ENCODE measurements at regions not wholly inside any gene's neighbourhood (a gene's known extent, or its start where the extent isn't known, plus 50 kb on each side); places are given as distances from the start of the nearest gene placed in this dataset.

DNA sequence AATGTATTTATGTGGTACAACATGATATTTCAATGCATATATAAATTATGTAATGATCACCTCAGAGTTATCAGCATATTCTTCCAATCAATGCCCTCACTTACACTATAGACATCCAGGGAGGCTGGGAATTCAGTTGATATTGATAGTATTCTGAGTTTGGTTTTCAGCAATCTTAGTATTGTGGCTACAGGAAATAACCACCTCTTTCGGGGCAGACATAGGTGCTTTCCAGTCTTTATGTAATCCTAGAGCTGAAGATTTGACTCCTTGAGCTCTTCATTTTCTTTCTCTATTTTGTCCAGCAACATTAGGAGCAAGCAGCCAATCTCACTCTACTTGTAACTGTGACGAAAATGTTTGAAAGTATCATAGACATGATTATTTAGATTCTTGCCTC is 712.7 kb upstream of the KIRREL3 start:
- no peak for DNase-seq (ENCODE audit: low read depth)

GRCh38 chr11:127711748-127712147 is 711.2 kb upstream of the KIRREL3 start:
- no peak for DNase-seq (ENCODE audit: low read depth)

- no peak for DNase-seq (ENCODE audit: low read depth)
These were observed 710.3 kb upstream of the KIRREL3 start for GRCh38 chr11:127710831-127711230.

DNA sequence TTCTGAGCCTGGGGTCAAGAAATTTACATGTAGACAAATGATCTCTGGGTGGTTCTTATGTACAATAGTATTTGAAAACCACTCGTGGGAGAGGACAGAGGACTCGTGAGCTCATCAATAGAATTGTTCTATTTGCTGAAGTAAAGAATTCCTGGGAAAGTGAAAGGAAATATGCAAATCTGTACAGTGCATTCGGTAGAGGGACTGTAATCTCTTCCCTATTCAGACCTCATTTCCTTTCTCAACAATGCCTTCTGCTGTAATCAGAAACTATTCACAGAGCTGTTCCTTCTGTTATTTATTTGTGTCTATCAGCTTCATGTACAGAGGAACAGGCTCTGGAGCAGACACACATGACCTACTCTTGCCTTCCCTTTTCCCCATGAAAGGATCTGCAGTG is 709.4 kb upstream of the KIRREL3 start:
- DNase-seq (ENCODE audit: low read depth) = no peak

DNA sequence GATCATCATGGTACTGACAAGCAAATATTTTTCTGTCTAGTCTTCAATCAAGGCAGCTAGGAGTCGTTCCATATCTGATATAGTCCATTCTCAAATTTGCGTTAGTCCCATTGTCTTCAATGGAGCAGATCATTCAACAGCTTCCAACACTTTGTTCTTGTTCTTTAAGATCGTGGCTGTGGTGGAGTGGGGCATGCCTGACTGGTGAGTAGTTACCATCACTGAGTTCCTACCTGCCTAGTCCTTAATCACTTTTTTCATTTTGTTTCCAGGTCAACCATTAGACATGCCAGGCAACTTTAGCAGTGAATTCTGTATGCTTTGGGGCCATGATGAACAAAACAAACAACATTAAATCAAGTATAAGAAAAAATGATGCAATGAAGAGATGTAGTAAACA is 693.1 kb upstream of the KIRREL3 start:
- no peak for DNase-seq (ENCODE audit: low read depth)

DNA sequence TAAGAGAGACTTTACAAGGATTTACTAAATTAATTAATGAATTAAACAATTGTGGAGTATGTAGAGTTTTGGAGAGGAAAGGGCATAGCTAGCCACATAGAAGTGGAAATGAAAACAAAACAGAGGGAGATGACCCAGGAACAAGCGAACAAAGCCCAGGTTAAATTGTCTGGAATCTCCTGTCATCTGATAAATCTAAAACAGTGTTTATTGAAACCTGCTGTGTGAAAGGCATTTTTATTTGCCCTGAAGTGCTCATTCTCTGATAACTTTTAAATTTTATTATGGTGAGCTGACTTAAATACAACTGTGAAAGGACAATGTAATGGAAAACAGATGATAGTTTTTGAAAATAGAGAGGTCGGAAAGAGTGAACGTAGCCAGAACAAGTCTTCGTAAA is 682.8 kb upstream of the KIRREL3 start:
- DNase-seq (ENCODE audit: low read depth) = no peak

GRCh38 chr11:127679816-127680545 is 679.4 kb upstream of the KIRREL3 start:
- DNase-seq (ENCODE audit: low read depth) = no peak

DNA sequence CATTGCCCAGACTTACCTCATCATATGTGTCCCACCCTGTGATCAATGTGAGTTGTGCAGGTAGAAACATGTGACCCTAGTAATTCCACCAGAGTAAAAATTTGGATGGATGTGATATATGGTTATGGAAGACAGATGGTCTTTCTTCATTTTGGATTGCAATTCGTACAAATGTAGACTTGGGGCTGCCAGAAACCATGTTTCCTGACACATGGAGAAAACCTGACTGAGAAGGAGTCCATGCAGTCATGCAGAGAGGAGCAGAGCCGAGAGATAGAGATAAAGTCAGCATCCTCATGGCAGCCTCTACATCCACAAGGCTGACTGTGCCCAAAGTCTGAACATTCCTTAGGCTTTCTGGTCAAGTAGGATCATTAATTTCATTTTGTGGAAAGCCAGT is 678.1 kb upstream of the KIRREL3 start:
- no peak for DNase-seq (ENCODE audit: low read depth)

DNA sequence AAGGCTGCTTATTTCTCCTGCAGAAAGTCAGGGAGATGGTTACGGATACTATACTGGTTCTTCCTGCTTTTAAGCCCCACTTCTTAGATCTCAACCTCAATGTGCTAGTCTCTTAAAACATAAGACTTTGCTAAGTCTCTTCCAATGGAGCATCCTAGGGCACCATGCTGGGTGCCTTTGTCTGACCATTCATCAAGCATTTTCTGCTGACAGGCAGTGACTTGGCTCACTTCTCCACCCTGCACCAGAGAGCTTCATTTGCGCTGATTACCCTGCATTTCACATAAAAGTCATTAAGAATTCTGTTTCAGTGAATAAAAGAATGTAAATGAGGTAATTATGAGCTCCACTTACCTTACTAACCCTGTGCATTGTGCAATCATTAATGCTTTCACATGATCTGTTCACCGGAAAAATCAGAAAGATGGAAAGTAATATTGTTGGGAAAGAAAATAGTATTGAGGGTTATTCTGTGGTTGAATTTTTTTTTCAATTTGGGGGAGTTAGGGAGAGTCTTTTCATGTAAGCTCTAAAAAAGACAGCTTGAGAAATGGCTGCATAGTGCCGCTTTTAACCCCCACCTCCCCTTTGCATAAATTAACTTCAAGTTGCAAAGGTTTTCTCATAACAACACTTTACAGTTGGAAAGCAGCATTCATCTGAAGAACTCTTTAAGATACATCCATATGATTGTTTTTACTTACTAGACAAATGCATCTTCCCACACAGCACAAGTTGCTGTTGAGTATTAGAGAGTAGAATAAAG is 677.3 kb upstream of the KIRREL3 start:
- DNase-seq (ENCODE audit: low read depth) = no peak

GRCh38 chr11:127675581-127675980 is 675.0 kb upstream of the KIRREL3 start:
- no peak for DNase-seq (ENCODE audit: low read depth)

DNA sequence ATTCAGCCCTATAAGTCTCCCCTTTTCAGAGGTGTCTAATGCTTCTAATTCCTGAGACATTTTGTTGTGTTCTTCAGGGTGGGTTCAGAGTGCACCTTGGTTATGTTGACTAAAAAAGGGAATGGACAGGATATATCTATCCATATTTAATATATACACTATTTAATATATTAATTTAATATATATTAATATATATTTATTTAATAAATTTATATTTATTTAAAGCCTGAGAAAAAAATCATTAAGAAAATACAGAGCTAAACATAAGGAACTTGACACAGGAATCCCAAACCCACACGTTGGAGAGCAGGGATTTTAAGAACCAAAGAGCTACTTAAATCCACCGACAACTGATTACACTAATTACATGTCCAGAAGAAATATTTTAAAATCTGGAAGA is 674.2 kb upstream of the KIRREL3 start:
- no peak for DNase-seq (ENCODE audit: low read depth)

GRCh38 chr11:127670374-127671119 is 670.0 kb upstream of the KIRREL3 start:
- DNase-seq (ENCODE audit: low read depth) = no peak

GRCh38 chr11:127656116-127656836 is 655.7 kb upstream of the KIRREL3 start:
- no peak for DNase-seq (ENCODE audit: low read depth)

DNA sequence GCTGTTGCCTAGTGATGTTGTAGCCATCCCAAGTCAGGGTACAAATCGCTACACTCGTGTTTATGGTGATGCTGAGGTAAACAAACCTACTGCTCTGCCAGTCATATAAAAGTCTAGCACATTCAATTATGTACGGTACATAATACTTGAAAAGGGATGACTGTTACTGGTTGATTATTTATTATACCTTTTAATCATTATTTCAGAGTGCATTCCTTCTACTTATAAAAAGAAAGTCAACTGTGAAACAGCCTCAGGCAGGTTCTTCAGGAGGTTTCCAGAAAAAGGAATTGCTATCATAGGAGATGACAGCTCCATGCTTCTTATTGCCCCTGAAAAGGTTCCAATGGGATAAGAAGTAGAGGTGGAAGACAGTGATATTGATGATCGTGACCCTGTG is 652.5 kb upstream of the KIRREL3 start:
- DNase-seq (ENCODE audit: low read depth) = no peak

GRCh38 chr11:127651888-127652221 is 651.3 kb upstream of the KIRREL3 start:
- DNase-seq (ENCODE audit: low read depth) = no peak

DNA sequence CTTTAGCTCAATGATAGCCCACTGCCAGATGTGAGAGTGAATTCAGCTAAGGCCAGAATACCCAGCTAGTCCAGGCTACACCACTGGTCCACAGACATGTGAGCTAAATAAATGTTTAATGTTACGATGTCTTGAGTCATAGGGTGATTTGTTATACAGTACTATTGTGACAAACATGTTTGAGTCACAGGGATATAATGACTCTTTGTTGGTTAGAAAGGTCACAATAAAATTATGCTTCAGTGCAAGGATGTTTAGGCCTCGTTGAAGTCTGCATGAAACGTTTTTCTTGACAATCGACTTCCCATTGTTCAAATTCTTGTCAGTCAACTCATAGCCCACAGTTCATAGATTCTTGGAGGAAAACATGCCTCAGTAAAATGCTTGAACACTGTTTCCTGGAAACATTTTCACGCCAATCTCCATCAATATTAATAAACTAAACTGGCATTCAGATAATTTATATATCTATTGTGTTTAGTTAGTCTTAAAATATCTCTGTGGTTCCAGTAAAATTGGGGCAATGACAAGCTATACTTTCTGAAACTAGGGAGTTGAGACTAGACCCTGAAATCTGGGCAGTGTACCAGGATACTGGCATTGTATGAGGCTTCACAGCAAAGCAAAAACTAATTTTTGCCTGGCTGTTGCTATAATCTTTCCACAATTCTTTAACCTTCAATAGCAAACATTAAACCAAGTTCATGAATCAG is 650.8 kb upstream of the KIRREL3 start:
- no peak for DNase-seq (ENCODE audit: low read depth)

GRCh38 chr11:127649958-127650357 is 649.4 kb upstream of the KIRREL3 start:
- no peak for DNase-seq (ENCODE audit: low read depth)

DNA sequence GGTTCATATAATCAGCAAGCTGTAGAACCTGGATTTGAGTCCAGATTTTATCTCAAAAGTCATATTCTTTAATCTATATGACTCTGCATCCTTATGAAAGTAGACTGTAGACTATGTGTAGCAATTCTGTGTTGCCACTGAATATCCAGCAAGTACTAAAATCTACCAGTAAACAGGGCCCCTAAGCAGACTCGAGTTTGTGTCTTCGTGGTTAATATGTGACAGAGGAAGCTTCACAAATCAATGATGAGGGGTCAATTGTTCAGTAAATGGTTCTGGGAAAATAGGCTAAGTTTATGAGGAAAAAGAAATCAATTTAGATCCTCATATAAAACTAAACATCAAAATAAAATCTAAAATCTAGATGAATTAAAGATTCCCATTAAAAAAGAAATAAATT is 648.5 kb upstream of the KIRREL3 start:
- no peak for DNase-seq (ENCODE audit: low read depth)

DNA sequence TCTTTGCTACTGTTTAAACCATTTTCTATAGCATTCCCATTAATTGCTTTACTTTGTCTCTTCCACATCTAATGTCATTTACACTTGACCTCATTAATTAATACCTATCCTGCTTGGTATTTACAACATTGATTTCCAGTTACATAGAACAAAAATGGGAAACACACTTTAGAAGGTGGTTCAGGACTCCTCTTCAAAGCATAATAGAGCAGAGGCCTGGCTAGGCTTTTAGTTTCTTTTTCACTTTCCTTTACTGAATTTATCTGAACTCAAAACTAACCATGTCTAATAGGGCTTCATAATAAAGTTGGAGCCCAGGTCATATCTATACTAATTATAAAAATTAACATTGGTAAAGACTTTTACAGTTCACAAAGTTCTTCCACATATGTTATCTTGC is 648.0 kb upstream of the KIRREL3 start:
- DNase-seq (ENCODE audit: low read depth) = no peak

DNA sequence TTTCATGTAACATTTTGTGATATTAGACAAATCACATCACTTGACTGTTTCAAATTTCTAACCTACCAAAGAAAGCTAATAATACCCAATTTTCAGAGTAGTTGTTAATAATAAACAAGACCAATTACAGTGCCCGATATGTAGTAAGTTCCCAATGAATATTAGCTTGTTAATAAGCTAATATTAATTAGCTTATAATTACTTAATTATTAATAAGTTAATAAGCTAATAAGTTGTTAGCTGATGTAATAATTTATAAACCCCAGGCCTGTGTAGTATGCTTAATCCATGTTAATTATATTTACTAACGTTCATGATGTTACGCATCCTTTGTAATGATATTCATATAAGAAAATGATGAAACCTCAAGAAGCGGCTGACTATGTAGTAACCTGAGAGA is 643.8 kb upstream of the KIRREL3 start:
- no peak for DNase-seq (ENCODE audit: low read depth)

DNA sequence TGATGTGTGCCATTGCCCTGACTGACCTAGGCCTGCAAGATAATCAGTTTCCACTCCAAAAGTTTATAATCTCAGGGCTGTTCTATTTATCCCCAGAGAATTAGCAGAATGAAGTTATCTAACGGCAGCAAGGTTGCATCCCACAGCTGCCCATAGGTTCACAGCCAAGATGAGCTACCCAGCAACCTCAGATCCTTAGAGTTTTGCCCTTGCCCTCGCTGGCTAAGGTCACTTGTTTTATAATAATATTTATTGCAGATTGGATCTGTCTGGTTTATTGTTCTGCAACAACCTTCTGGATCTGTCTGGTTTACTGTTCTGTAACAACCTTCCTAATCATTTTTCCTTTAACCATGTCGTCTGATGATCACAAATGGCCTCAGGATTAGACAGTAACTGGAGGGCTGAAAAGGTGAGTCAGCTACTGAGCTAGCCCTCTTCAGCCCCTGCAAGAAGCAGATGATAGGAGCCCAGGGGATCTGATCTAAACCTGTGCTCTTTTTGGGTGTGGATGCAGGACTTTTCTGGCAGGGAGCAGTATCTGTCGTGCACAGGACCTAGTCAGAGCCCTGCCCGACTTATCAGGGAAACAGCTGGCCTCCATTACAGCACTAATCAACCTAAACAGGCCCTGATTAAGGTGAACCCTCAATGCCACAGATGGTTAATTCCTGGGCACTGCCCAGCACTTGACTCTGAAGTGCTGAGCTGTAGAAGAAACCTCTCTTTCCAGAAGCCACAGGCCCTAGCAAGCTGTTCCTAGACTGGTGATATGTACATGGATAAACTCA is 642.9 kb upstream of the KIRREL3 start:
- no peak for DNase-seq (ENCODE audit: low read depth)

Data from activated T-cell treated with anti-CD3 and anti-CD28 coated beads for 24 hours (primary cell).